Neural crest cell (in vitro differentiated cells): ENCODE measurements at regions not wholly inside any gene's neighbourhood (a gene's known extent, or its start where the extent isn't known, plus 50 kb on each side); places are given as distances from the start of the nearest gene placed in this dataset.

Experiments used
- DNase-seq: peaks from one replicate; pipeline ENCODE4 v3.0.0; 2021; ENCODE audit warnings: low read depth, mixed read lengths, low spot score
- H3K27ac Mint-ChIP-seq: one replicate; pipeline ENCODE4 v1.8.0; 2021; ENCODE audit warnings: mild to moderate bottlenecking, mixed read lengths; ENCODE audit not compliant: unreplicated experiment
- H3K27me3 Mint-ChIP-seq: 2 replicates; pipeline ENCODE4 v1.8.0; 2021; ENCODE audit warnings: low read depth, mild to moderate bottlenecking, mixed read lengths
- H3K36me3 Mint-ChIP-seq: 2 replicates; pipeline ENCODE4 v1.8.0; 2021; ENCODE audit warnings: low read depth, mild to moderate bottlenecking, mixed read lengths
- H3K4me1 Mint-ChIP-seq: 2 replicates; pipeline ENCODE4 v1.8.0; 2021; ENCODE audit warnings: mixed read lengths
- H3K4me3 Mint-ChIP-seq: one replicate; pipeline ENCODE4 v1.8.0; 2021; ENCODE audit warnings: mild to moderate bottlenecking, mixed read lengths
- H3K9me3 Mint-ChIP-seq: 2 replicates; pipeline ENCODE4 v1.8.0; 2021; ENCODE audit warnings: mixed read lengths
- TF ChIP-seq, protein P1 (sequence below): fragments of 200-600 bp; sonication (generic); conservative IDR thresholded peaks from 2 replicates; pipeline ENCODE4 v1.5.0; 2021; ENCODE audit warnings: antibody characterized with exemption, mild to moderate bottlenecking

DNA sequence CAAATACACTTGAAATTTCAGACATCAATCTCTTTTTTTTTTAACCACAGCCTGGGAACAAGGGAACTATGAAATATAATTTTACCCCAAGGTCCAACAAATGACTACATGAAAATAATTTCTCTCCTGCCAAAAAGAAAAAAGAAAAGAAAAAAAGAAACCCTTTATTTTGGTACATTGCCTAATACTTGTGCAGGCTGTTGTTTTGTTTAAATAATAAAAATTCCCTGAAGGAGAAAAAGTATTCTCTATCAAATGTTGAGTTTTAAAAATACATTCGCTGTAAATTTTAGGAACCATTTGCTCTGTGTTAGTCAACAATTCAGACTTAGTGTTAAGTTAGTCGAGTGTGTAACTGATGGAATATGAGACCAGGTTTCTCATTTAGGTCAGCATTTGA, 155.4 kb downstream of the PRDM6 start:
- Mint-ChIP-seq H3K9me3 (peaks cover 4% of the 10 kb centered on the region), H3K27ac (no peak overlapping the region), H3K4me1 (no peaks in the 10 kb centered on the region), H3K36me3 (peaks cover 4% of the 10 kb centered on the region), H3K27me3 (no peaks in the 10 kb centered on the region), H3K4me3 (no peak overlapping the region)
- TF ChIP-seq, protein P1, sequence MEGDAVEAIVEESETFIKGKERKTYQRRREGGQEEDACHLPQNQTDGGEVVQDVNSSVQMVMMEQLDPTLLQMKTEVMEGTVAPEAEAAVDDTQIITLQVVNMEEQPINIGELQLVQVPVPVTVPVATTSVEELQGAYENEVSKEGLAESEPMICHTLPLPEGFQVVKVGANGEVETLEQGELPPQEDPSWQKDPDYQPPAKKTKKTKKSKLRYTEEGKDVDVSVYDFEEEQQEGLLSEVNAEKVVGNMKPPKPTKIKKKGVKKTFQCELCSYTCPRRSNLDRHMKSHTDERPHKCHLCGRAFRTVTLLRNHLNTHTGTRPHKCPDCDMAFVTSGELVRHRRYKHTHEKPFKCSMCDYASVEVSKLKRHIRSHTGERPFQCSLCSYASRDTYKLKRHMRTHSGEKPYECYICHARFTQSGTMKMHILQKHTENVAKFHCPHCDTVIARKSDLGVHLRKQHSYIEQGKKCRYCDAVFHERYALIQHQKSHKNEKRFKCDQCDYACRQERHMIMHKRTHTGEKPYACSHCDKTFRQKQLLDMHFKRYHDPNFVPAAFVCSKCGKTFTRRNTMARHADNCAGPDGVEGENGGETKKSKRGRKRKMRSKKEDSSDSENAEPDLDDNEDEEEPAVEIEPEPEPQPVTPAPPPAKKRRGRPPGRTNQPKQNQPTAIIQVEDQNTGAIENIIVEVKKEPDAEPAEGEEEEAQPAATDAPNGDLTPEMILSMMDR: no peak
- no peak for DNase-seq
